WTC11 (cell line): ENCODE measurements at regions not wholly inside any gene's neighbourhood (a gene's known extent, or its start where the extent isn't known, plus 50 kb on each side); places are given as distances from the start of the nearest gene placed in this dataset.

Experiments used
- ATAC-seq: fragments of 200-7000 bp; cut with Tn5 transposase; 2 replicates; pipeline ENCODE4 v1.10.0; 2021; ENCODE audit warnings: mild to moderate bottlenecking, moderate library complexity
- CTCF ChIA-PET: fragments of 300-600 bp; sonication (Branson Sonifier 250); formaldehyde crosslinking; loops from one replicate; lab custom pipeline; 2021; ENCODE audit warnings: antibody characterized with exemption; lab: Charles Lee
- POLR2A ChIA-PET: fragments of 350-600 bp; sonication (Branson Sonifier 250); formaldehyde crosslinking; loops from one replicate; lab custom pipeline; 2021; ENCODE audit warnings: antibody characterized with exemption; lab: Charles Lee
- DNase-seq: peaks from one replicate; pipeline ENCODE4 v3.0.0; 2021; ENCODE audit warnings: low spot score
- H3K27ac Mint-ChIP-seq: 2 replicates; pipeline ENCODE4 v1.8.0; 2021; ENCODE audit warnings: mixed read lengths
- H3K27me3 Mint-ChIP-seq: 2 replicates; pipeline ENCODE4 v1.8.0; 2021; ENCODE audit warnings: low read depth, mild to moderate bottlenecking, moderate library complexity, mixed read lengths
- H3K36me3 Mint-ChIP-seq: 2 replicates; pipeline ENCODE4 v1.8.0; 2021; ENCODE audit warnings: mixed read lengths
- H3K4me1 Mint-ChIP-seq: 2 replicates; pipeline ENCODE4 v1.8.0; 2022; ENCODE audit warnings: mixed read lengths
- H3K4me3 Mint-ChIP-seq: 2 replicates; pipeline ENCODE4 v1.8.0; 2021; ENCODE audit warnings: mild to moderate bottlenecking, moderate library complexity, mixed read lengths
- H3K9me3 Mint-ChIP-seq: 2 replicates; pipeline ENCODE4 v1.8.0; 2021; ENCODE audit warnings: mixed read lengths
- CDX4 ChIP-seq: fragments of 250-450 bp; sonication (Bioruptor Pico); IDR thresholded peaks from 2 replicates; pipeline ENCODE4 v1.9.0; 2021; ENCODE audit warnings: moderate library complexity, mild to moderate bottlenecking, inconsistent platforms, borderline replicate concordance
- EMX1 ChIP-seq: fragments of 250-450 bp; sonication (Bioruptor Pico); IDR thresholded peaks from 2 replicates; pipeline ENCODE4 v1.8.0; 2021; ENCODE audit warnings: mild to moderate bottlenecking
- ETV6 ChIP-seq: sonication (generic); formaldehyde crosslinking; IDR thresholded peaks from 2 replicates; pipeline ENCODE4 v1.8.1; 2022; ENCODE audit warnings: mild to moderate bottlenecking, missing genetic modification reagents
- FOXJ3 ChIP-seq: sonication (generic); formaldehyde crosslinking; IDR thresholded peaks from 2 replicates; pipeline ENCODE4 v1.9.0; 2021; ENCODE audit warnings: missing genetic modification reagents, mild to moderate bottlenecking, borderline replicate concordance
- FOXP4 ChIP-seq: sonication (generic); formaldehyde crosslinking; IDR thresholded peaks from 2 replicates; pipeline ENCODE4 v1.8.0; 2022; ENCODE audit warnings: mild to moderate bottlenecking, missing genetic modification reagents
- GRHL2 ChIP-seq: fragments of 250-450 bp; sonication (Bioruptor Pico); IDR thresholded peaks from 2 replicates; pipeline ENCODE4 v1.8.0; 2022; ENCODE audit warnings: mild to moderate bottlenecking, moderate library complexity; ENCODE audit not compliant: insufficient replicate concordance, severe bottlenecking
- HMGA2 ChIP-seq: fragments of 250-450 bp; sonication (Bioruptor Pico); IDR thresholded peaks from 2 replicates; pipeline ENCODE4 v1.4.0; 2021; ENCODE audit warnings: mild to moderate bottlenecking, moderate library complexity
- IRF2 ChIP-seq: sonication (generic); formaldehyde crosslinking; IDR thresholded peaks from 2 replicates; pipeline ENCODE4 v1.8.0; 2022; ENCODE audit warnings: low read depth, missing genetic modification reagents, borderline replicate concordance
- KAT7 ChIP-seq: sonication (generic); formaldehyde crosslinking; IDR thresholded peaks from 2 replicates; pipeline ENCODE4 v1.8.1; 2023; ENCODE audit warnings: missing genetic modification reagents, mild to moderate bottlenecking, borderline replicate concordance
- PRDM15 ChIP-seq: sonication (generic); formaldehyde crosslinking; IDR thresholded peaks from 2 replicates; pipeline ENCODE4 v1.8.0; 2022; ENCODE audit warnings: missing genetic modification reagents
- PRRX2 ChIP-seq: fragments of 250-450 bp; sonication (Bioruptor Pico); IDR thresholded peaks from 2 replicates; pipeline ENCODE4 v1.8.0; 2021; ENCODE audit warnings: mild to moderate bottlenecking
- SMAD4 ChIP-seq: sonication (generic); formaldehyde crosslinking; IDR thresholded peaks from 2 replicates; pipeline ENCODE4 v1.8.0; 2022; ENCODE audit warnings: mild to moderate bottlenecking, missing genetic modification reagents
- ZNF138 ChIP-seq: sonication (generic); formaldehyde crosslinking; conservative IDR thresholded peaks from 2 replicates; pipeline ENCODE4 v1.8.1; 2022; ENCODE audit warnings: mild to moderate bottlenecking, moderate library complexity, missing genetic modification reagents
- ZNF425 ChIP-seq: fragments of 250-450 bp; sonication (Bioruptor Pico); conservative IDR thresholded peaks from 2 replicates; pipeline ENCODE4 v1.9.0; 2021; ENCODE audit warnings: mild to moderate bottlenecking
- ZNF671 ChIP-seq: fragments of 250-450 bp; sonication (Bioruptor Pico); IDR thresholded peaks from 2 replicates; pipeline ENCODE4 v1.8.0; 2021; ENCODE audit warnings: mild to moderate bottlenecking
- TF ChIP-seq, protein P1 (sequence below): fragments of 250-450 bp; sonication (Bioruptor Pico); IDR thresholded peaks from 2 replicates; pipeline ENCODE4 v1.9.0; 2021; ENCODE audit warnings: mild to moderate bottlenecking
- TF ChIP-seq, protein P2 (sequence below): sonication (generic); formaldehyde crosslinking; IDR thresholded peaks from 2 replicates; pipeline ENCODE4 v1.8.1; 2023; ENCODE audit warnings: mild to moderate bottlenecking, missing genetic modification reagents, moderate library complexity
- TF ChIP-seq, protein P3 (sequence below): sonication (generic); formaldehyde crosslinking; IDR thresholded peaks from 2 replicates; pipeline ENCODE4 v1.8.0; 2023; ENCODE audit warnings: missing genetic modification reagents
- TF ChIP-seq, protein P4 (sequence below): sonication (generic); formaldehyde crosslinking; IDR thresholded peaks from 2 replicates; pipeline ENCODE4 v1.8.1; 2022; ENCODE audit warnings: low read depth, missing genetic modification reagents, borderline replicate concordance

GRCh38 chr9:27851858-27852257, 278.6 kb upstream of the C9orf72 start (continued):
- TF ChIP-seq FOXP4 (CRISPR knock-in tag) (no peak), PRRX2 (CRISPR knock-in tag) (no peak), KAT7 (no peak), IRF2 (CRISPR knock-in tag) (no peak), ETV6 (CRISPR knock-in tag) (no peak), ZNF671 (CRISPR knock-in tag) (no peak), PRDM15 (CRISPR knock-in tag) (no peak), GRHL2 (CRISPR knock-in tag) (no peak)
- TF ChIP-seq, protein P1, sequence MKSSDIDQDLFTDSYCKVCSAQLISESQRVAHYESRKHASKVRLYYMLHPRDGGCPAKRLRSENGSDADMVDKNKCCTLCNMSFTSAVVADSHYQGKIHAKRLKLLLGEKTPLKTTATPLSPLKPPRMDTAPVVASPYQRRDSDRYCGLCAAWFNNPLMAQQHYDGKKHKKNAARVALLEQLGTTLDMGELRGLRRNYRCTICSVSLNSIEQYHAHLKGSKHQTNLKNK (CRISPR knock-in tag) = no peak
- TF ChIP-seq, protein P2, sequence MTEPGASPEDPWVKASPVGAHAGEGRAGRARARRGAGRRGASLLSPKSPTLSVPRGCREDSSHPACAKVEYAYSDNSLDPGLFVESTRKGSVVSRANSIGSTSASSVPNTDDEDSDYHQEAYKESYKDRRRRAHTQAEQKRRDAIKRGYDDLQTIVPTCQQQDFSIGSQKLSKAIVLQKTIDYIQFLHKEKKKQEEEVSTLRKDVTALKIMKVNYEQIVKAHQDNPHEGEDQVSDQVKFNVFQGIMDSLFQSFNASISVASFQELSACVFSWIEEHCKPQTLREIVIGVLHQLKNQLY (CRISPR knock-in tag) = no peak

DNA sequence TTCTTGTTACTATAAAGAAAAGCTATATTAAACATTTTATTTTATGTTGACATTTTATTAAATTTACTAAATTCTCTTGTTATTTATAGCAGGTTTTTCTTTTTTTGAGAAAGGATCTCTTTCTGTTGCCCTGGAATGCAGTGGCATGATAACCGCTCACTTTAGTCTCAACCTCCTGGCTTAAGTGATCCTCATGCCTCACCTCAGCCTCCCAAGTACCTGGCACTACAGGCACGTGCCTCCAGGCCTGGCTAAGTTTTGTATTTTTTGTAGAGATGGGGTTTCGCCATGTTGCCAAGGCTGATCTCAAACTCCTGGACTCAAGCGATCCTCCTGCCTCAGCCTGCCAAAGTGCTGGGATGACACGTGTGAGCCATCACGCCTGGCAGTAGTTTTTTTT, 280.2 kb upstream of the C9orf72 start:
- H3K27ac Mint-ChIP-seq = no peak overlapping the region
- no peak for ATAC-seq
- POLR2A ChIA-PET = no interaction called here
- no peaks in the 10 kb centered on the region for H3K36me3 Mint-ChIP-seq
- H3K9me3 Mint-ChIP-seq = peaks cover 5% of the 10 kb centered on the region; the same call in 1 of the 2 replicates
- DNase-seq = no peak
- CTCF ChIA-PET = no interaction called here
- peaks cover 22% of the 10 kb centered on the region for H3K4me1 Mint-ChIP-seq
- TF ChIP-seq ZNF425 (CRISPR knock-in tag) = no peak
- no peak for TF ChIP-seq ZNF138 (CRISPR knock-in tag)
- no peak for TF ChIP-seq SMAD4 (CRISPR knock-in tag)
- TF ChIP-seq, protein P3, sequence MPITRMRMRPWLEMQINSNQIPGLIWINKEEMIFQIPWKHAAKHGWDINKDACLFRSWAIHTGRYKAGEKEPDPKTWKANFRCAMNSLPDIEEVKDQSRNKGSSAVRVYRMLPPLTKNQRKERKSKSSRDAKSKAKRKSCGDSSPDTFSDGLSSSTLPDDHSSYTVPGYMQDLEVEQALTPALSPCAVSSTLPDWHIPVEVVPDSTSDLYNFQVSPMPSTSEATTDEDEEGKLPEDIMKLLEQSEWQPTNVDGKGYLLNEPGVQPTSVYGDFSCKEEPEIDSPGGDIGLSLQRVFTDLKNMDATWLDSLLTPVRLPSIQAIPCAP (CRISPR knock-in tag) = no peak
- no peak for TF ChIP-seq KAT7
- TF ChIP-seq, protein P4, sequence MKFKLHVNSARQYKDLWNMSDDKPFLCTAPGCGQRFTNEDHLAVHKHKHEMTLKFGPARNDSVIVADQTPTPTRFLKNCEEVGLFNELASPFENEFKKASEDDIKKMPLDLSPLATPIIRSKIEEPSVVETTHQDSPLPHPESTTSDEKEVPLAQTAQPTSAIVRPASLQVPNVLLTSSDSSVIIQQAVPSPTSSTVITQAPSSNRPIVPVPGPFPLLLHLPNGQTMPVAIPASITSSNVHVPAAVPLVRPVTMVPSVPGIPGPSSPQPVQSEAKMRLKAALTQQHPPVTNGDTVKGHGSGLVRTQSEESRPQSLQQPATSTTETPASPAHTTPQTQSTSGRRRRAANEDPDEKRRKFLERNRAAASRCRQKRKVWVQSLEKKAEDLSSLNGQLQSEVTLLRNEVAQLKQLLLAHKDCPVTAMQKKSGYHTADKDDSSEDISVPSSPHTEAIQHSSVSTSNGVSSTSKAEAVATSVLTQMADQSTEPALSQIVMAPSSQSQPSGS = no peak
- TF ChIP-seq FOXJ3 (CRISPR knock-in tag) = no peak
- no peak for TF ChIP-seq EMX1 (CRISPR knock-in tag)
- TF ChIP-seq CDX4 (CRISPR knock-in tag) = no peak
- TF ChIP-seq, protein P1 (CRISPR knock-in tag) = no peak
- TF ChIP-seq HMGA2 = no peak
- no peak overlapping the region for H3K4me3 Mint-ChIP-seq
- H3K27me3 Mint-ChIP-seq = no peaks in the 10 kb centered on the region; the same call in 1 of the 2 replicates
